A673 (cell line): ENCODE measurements at regions not wholly inside any gene's neighbourhood (a gene's known extent, or its start where the extent isn't known, plus 50 kb on each side); places are given as distances from the start of the nearest gene placed in this dataset.

Experiments
- CTCF ChIP-seq: fragments of 300-800, 200-600 bp; sonication (generic); conservative IDR thresholded peaks from 2 replicates; pipeline ENCODE4 v1.5.1; 2017; ENCODE audit warnings: low read depth, mild to moderate bottlenecking, antibody characterized with exemption, low read length, moderate library complexity, mixed read lengths
- EZH2 ChIP-seq: fragments of 200-600 bp; sonication (generic); IDR thresholded peaks from 2 replicates; pipeline ENCODE4 v1.6.1; 2017; ENCODE audit warnings: borderline replicate concordance, low read depth, mild to moderate bottlenecking, mixed read lengths, antibody characterized with exemption, low read length; ENCODE audit not compliant: poor library complexity, severe bottlenecking

GRCh38 chr6:27126046-27126814 is 121.3 kb upstream of the PRSS16 start:
- no peak for TF ChIP-seq CTCF
- no peak for TF ChIP-seq EZH2
